LNCAP (cell line): ENCODE measurements at regions not wholly inside any gene's neighbourhood (a gene's known extent, or its start where the extent isn't known, plus 50 kb on each side); places are given as distances from the start of the nearest gene placed in this dataset.

ENCODE experiments used
- CTCF ChIP-seq: fragments of 450-650 bp; IDR thresholded peaks from 2 replicates; pipeline ENCODE4 v1.5.1; 2017; ENCODE audit warnings: mild to moderate bottlenecking

DNA sequence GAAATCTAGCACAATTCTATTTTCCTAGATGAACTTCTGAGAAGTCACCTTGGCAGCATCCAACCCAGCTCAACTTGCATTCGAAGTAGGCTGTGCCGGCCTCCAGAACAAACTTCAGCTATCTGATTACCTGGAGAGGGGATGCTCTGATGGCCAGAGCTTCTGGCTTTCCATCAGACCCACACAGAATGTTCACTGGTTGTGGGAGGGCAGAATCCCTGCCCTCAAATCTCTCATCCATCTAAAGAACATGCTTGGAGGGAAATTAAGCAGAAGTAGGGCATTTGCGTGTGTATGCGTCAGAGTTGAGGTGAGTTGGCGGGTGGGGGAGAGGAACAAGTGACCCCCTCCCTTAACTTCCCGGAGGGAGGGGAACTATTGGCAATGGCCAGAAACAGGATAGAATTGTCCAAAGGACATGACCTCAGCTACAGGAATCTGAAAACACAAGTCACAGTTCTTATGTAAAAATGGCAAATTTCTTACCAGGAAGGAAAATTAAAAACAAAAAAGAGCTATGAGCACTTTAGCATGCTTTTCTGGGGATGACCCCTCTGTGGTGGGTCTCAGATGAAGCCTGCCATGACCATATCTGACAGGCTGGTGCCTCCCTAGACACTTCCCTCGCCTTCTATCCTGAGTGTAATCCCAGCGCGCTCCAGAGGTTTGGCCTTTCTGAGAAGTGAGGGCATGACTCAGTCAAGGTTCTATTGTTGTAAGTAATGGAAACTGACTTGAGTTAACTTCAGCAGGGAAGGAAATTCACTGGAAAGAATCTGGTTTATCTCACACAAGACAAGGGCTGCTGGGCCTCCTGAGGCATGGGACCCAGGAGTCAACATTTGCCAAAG lies 278.8 kb downstream of the RPS24 start:
- no peak for TF ChIP-seq CTCF

GRCh38 chr10:78313048-78313381 lies 279.4 kb downstream of the RPS24 start:
- TF ChIP-seq CTCF: no peak

DNA sequence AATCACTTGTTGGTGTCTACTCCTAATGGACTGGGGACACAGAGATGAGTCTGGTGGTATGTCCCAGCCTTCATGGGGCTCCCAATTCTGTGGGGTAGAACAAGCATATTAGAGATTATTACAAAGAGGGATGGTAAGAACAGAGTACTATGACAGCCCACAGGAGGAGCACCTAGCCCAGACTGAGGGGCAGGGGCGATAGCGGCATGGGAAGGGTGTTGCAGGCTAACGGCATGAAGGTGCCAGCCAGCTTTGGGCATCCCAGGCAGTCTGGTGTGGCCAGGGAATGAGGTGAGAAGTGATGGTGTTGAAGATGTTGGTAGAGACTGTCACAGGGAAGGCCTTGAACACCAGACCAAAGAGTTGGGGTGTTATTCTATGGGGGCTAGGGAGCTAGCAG lies 280.0 kb downstream of the RPS24 start:
- no peak for TF ChIP-seq CTCF

DNA sequence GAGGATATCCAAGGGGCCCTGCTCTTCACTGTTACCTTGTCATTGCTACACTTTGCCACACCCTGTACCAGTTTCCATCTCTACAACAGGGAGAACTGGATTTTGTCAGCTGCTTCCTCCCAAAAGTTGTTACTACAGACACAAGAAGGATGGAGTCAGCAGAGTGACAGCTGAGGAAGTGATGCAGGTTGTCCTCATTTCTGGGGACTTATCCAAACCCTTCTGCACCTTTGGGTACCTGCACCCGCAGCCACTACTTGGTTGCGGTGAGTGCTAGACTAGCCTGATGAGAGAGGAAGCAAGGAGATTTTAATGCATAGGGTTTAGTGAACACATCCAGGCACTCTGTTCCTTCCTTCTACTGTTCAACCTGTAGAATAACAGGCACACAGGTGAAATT lies 281.0 kb downstream of the RPS24 start:
- no peak for TF ChIP-seq CTCF

DNA sequence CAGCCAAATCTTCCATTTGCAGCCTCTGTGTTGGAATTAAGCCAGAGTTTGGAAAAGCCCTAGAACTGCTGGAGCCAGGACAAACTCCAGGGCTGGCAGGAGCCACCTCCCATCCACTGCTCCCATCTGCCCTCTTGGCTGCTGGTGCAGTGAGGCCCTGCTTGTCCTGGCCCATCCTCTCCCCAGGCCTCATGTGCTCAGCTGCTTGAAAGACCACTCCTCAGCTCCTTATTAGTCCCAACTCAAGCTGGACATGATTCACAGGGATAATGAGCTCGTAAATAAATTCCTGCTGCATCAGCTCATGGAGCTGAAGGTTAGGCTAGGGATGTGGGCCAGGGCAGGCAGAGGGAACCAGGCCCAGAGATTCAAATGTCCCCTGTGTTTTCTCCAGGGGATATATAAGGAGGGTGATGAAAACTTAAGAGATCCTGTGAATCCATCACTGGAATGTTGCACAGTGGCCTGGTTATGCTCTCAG lies 282.8 kb downstream of the RPS24 start:
- TF ChIP-seq CTCF: no peak

- no peak for TF ChIP-seq CTCF
Measured at GRCh38 chr10:78318305-78318704, 284.6 kb downstream of the RPS24 start.

DNA sequence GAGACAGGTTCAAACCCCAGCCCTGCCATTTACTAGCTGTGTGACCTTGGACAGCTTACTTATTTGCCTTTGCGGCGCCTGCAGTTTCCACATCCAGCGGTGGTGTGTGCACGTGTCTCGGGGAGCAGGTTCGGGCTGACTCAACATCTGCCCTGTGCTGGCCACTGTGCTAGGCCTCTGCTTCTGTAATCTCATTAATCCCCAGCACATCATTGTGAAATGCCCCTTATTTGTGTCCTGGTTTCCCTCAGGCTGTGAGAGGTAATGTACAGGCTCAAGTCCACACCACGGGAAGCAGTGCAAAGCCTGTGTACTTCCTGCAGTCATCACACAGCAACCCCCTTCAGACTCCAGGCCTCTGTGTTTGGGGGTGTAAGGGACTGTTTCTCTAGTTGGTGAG lies 285.7 kb downstream of the RPS24 start:
- TF ChIP-seq CTCF: no peak

DNA sequence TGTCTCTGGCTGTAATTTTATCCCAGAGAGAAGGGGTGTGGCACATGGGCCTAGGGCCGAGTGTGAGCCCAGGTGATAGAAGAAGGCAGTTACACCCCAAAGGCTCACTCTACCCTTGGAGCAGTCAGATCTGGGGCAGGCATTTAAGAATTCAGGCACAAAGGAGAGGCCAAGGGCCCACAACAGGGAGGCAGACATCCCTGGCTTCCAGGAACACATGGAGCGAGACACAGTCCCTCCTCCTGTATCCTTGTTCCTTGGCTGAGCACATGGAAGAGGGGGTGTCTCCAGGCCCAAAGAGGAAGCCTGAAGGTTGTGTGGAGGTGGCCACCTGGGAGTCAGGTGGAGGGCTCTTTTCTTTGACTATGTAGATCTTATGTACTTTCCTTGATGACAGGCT lies 286.2 kb downstream of the RPS24 start:
- TF ChIP-seq CTCF: no peak
